ENCODE measurements at regions not wholly inside any gene's neighbourhood (a gene's known extent, or its start where the extent isn't known, plus 50 kb on each side); places are given as distances from the start of the nearest gene placed in this dataset.

- Histone ChIP-seq H3K4me1 (ENCODE audit: insufficient read depth, low read length) (no peaks in the 10 kb centered on the region), H3K36me3 (replicated peaks in 1 of 2; ENCODE audit: control insufficient read depth in 1 of 2, insufficient read depth in 2 of 2, low read length in 2 of 2) (no peaks in the 10 kb centered on the region), H3K9me3 (ENCODE audit: low read length) (no peaks in the 10 kb centered on the region), H3K27me3 (ENCODE audit: control insufficient read depth in 1 of 2, insufficient read depth in 2 of 2, low read length in 2 of 2) (no peaks in the 10 kb centered on the region), H3K27ac (ENCODE audit: extremely low read length, insufficient read depth, low read length) (no peak overlapping the region), H3K4me3 (replicated peaks in 1 of 3; ENCODE audit: insufficient read depth in 1 of 3, low read depth in 2 of 3, low read length in 3 of 3) (no peak overlapping the region), H4K20me1 (ENCODE audit: insufficient read depth, low read length) (no peaks in the 10 kb centered on the region), H2AFZ (ENCODE audit: low read length) (no peak overlapping the region), H3K9ac (ENCODE audit: insufficient read depth, low read depth, low read length) (no peak overlapping the region), H3K79me2 (ENCODE audit: insufficient read depth, low read length) (no peaks in the 10 kb centered on the region), H3K4me2 (ENCODE audit: low read depth, low read length) (no peak overlapping the region)
- FAIRE-seq (no peak), DNase-seq (ENCODE audit: low spot score) (no peak), ATAC-seq (no peak)
- in situ Hi-C loops (cut with HindIII; ENCODE audit: extremely low pct_ligation_motif_present, low pct_unique_long_range_greater_than_20kb) (no loop called here), intact Hi-C loops (cut with micrococcal nuclease; ENCODE audit: unreplicated experiment) (no loop called here)
- no peak for TF ChIP-seq RFX5 (IDR thresholded peaks at IDR 0.05; ENCODE audit: low read depth, low read length)
- TF ChIP-seq ZNF777 (CRISPR knock-in tag; IDR thresholded peaks at IDR 0.05): no peak
- no peak for TF ChIP-seq KLF13 (CRISPR knock-in tag; IDR thresholded peaks at IDR 0.05)
- TF ChIP-seq DRAP1 (CRISPR knock-in tag; IDR thresholded peaks at IDR 0.05): no peak
- TF ChIP-seq SALL2 (CRISPR knock-in tag; IDR thresholded peaks at IDR 0.05): no peak
- no peak for TF ChIP-seq MAF1 (CRISPR knock-in tag; IDR thresholded peaks at IDR 0.05; ENCODE audit: borderline replicate concordance)
- no peak for TF ChIP-seq ZNF772 (CRISPR knock-in tag; IDR thresholded peaks at IDR 0.05)
- no peak for TF ChIP-seq KAT7 (CRISPR knock-in tag; IDR thresholded peaks at IDR 0.05; ENCODE audit: borderline replicate concordance)
- no peak for TF ChIP-seq KAT2B (IDR thresholded peaks at IDR 0.05; ENCODE audit: borderline replicate concordance, low read depth, low read length)
- TF ChIP-seq KLF6 (CRISPR knock-in tag; IDR thresholded peaks at IDR 0.05): no peak
- no peak for TF ChIP-seq MNT (IDR thresholded peaks at IDR 0.05)
- TF ChIP-seq ZNF773 (CRISPR knock-in tag; IDR thresholded peaks at IDR 0.05; ENCODE audit: borderline replicate concordance): no peak
- no peak for TF ChIP-seq TCF7L2 (IDR thresholded peaks at IDR 0.05; ENCODE audit: low read depth, low read length)
- no peak for TF ChIP-seq ZBTB7A (CRISPR knock-in tag; IDR thresholded peaks at IDR 0.05)
- TF ChIP-seq NCOA1 (CRISPR knock-in tag; IDR thresholded peaks at IDR 0.05): no peak
- no peak for TF ChIP-seq ZSCAN21 (CRISPR knock-in tag; IDR thresholded peaks at IDR 0.05; ENCODE audit: borderline replicate concordance)
- BruUV-seq (replicated peaks): no TSS peak
- ChIA-PET POLR2A (no interaction called here), CTCF (ENCODE audit: low intra/inter-chr PET ratio, low total read pairs) (no interaction called here)
- WGBS (ENCODE audit: low lambda C conversion rate): 3% methylated on average over 6 of the region's 6 CpGs
These were observed 278.0 kb downstream of the HLX start for GRCh38 chr1:221157026-221157761.

Measured in HepG2 (cell line).